Endothelial cell of umbilical vein (primary cell): ENCODE measurements at regions not wholly inside any gene's neighbourhood (a gene's known extent, or its start where the extent isn't known, plus 50 kb on each side); places are given as distances from the start of the nearest gene placed in this dataset.

Source experiments
- BruUV-seq: library from RNA; stranded (reverse); fragments of 400-500 nt; replicated peaks from 2 replicates; lab custom pipeline; 2021; lab: Mats Ljungman, UMichigan
- CTCF ChIA-PET: fragments of 300-600, 350-600 bp; sonication (Branson Sonifier 250); formaldehyde crosslinking; loops from one replicate; lab custom pipeline; 2021; ENCODE audit warnings: antibody characterized with exemption, inconsistent platforms; lab: Charles Lee
- POLR2A ChIA-PET: fragments of 300-600, 350-600 bp; sonication (Branson Sonifier 250); formaldehyde crosslinking; loops from one replicate; lab custom pipeline; 2021; ENCODE audit warnings: antibody characterized with exemption, inconsistent platforms; lab: Charles Lee
- DNase-seq: peaks from one replicate; pipeline ENCODE4 v3.0.0-alpha.2; 2011; ENCODE audit warnings: low read depth, low spot score
- FAIRE-seq: peaks from 2 replicates; lab custom pipeline; 2011; peaks lifted over from hg19 to GRCh38; lab: Jason Lieb, UNC
- H2AFZ ChIP-seq: 2 replicates; pipeline ENCODE4 v1.6.0; 2012; ENCODE audit warnings: low read depth, low read length, control low read depth, inconsistent platforms
- H3K27ac ChIP-seq: 2 replicates; pipeline ENCODE4 v1.5.1; 2011; ENCODE audit warnings: low read depth, mild to moderate bottlenecking, control low read depth, low read length, moderate library complexity; ENCODE audit not compliant: insufficient read depth
- H3K27me3 ChIP-seq, 2 experiments: 2 replicates each; pipeline versions ENCODE4 v1.6.0 to v1.6.1; 2011; ENCODE audit warnings: low read length in 2 of 2, mixed read lengths in 1 of 2; ENCODE audit not compliant: control insufficient read depth in 2 of 2, insufficient read depth in 2 of 2
- H3K36me3 ChIP-seq, 2 experiments: 2 replicates in 1 of 2; 3 replicates in 1 of 2; pipeline ENCODE4 v1.5.1; 2011; ENCODE audit warnings: low read length in 2 of 2, mild to moderate bottlenecking in 1 of 2, moderate library complexity in 1 of 2; ENCODE audit not compliant: control insufficient read depth in 2 of 2, insufficient read depth in 2 of 2; ENCODE audit errors: extremely low read depth in 1 of 2
- H3K4me1 ChIP-seq: 3 replicates; pipeline ENCODE4 v1.5.1; 2011; ENCODE audit warnings: mild to moderate bottlenecking, low read length; ENCODE audit not compliant: control insufficient read depth, insufficient read depth; ENCODE audit errors: extremely low read depth
- H3K4me2 ChIP-seq: 2 replicates; pipeline ENCODE4 v1.6.1; 2011; ENCODE audit warnings: low read length, control low read depth, mixed read lengths; ENCODE audit not compliant: insufficient read depth
- H3K4me3 ChIP-seq, 3 experiments: fragments of 200-600 bp in 1 of 3; sonication (generic), shearing (Covaris generic) in 1 of 3; replicated peaks in 1 of 3; 2 replicates each; pipeline ENCODE4 v1.5.1; 2011 to 2016; ENCODE audit warnings: control low read depth in 3 of 3, low read length in 3 of 3, mild to moderate bottlenecking in 2 of 3, inconsistent platforms in 1 of 3, low read depth in 1 of 3, moderate library complexity in 1 of 3; ENCODE audit not compliant: insufficient read depth in 1 of 3
- H3K79me2 ChIP-seq: 2 replicates; pipeline ENCODE4 v1.6.0; 2012; ENCODE audit warnings: low read length, inconsistent platforms; ENCODE audit not compliant: control insufficient read depth, insufficient read depth
- H3K9ac ChIP-seq: replicated peaks from 2 replicates; pipeline ENCODE3; 2011; ENCODE audit warnings: low read length, control low read depth; ENCODE audit not compliant: insufficient read depth; ENCODE audit errors: extremely low read depth
- H3K9me1 ChIP-seq: replicated peaks from 3 replicates; pipeline ENCODE4 v1.6.0; 2011; ENCODE audit warnings: mild to moderate bottlenecking, low read length; ENCODE audit not compliant: control insufficient read depth, insufficient read depth; ENCODE audit errors: extremely low read depth
- H3K9me3 ChIP-seq: replicated peaks from 2 replicates; pipeline ENCODE4 v1.5.1; 2012; ENCODE audit warnings: low read length, inconsistent platforms; ENCODE audit not compliant: control insufficient read depth, insufficient read depth
- H4K20me1 ChIP-seq: replicated peaks from 2 replicates; pipeline ENCODE3; 2011; ENCODE audit warnings: mild to moderate bottlenecking, low read length; ENCODE audit not compliant: control insufficient read depth, insufficient read depth; ENCODE audit errors: extremely low read depth
- CTCF ChIP-seq, 2 donors: IDR thresholded peaks; 1 replicate in 1 of 2; 2 replicates in 1 of 2; pipeline ENCODE4 v1.5.1; 2011; ENCODE audit warnings: low read length in 2 of 2, mild to moderate bottlenecking in 2 of 2, moderate library complexity in 2 of 2, control low read depth in 1 of 2, inconsistent platforms in 1 of 2, low read depth in 1 of 2; ENCODE audit not compliant: insufficient read depth in 1 of 2; ENCODE audit errors: extremely low read depth in 1 of 2
- EZH2 ChIP-seq: IDR thresholded peaks from 2 replicates; pipeline ENCODE4 v1.6.1; 2012; ENCODE audit warnings: borderline replicate concordance, low read depth, mild to moderate bottlenecking, moderate library complexity, low read length, inconsistent platforms; ENCODE audit not compliant: severe bottlenecking
- FOS ChIP-seq: IDR thresholded peaks from 2 replicates; pipeline ENCODE4 v1.6.1; 2011; ENCODE audit warnings: mild to moderate bottlenecking, low read length, moderate library complexity, borderline replicate concordance; ENCODE audit not compliant: insufficient read depth
- GATA2 ChIP-seq: IDR thresholded peaks from 2 replicates; pipeline ENCODE4 v1.7.0; 2011; ENCODE audit warnings: low read depth, mild to moderate bottlenecking, moderate library complexity, mixed read lengths, low read length; ENCODE audit not compliant: insufficient read length, insufficient read depth
- JUN ChIP-seq: IDR thresholded peaks from 2 replicates; pipeline ENCODE4 v1.6.1; 2011; ENCODE audit warnings: borderline replicate concordance, low read depth; ENCODE audit not compliant: insufficient read length, insufficient read depth
- MAX ChIP-seq: IDR thresholded peaks from 2 replicates; pipeline ENCODE4 v1.6.1; 2011; ENCODE audit not compliant: insufficient read depth, insufficient read length
- MYC ChIP-seq: IDR thresholded peaks from one replicate; pipeline ENCODE4 v1.6.1; 2011; ENCODE audit warnings: mild to moderate bottlenecking, low read depth, low read length
- POLR2A ChIP-seq: IDR thresholded peaks from 2 replicates; pipeline ENCODE4 v1.6.1; 2012; ENCODE audit warnings: low read depth, mild to moderate bottlenecking, control low read depth, low read length
- POLR2AphosphoS5 ChIP-seq: IDR thresholded peaks from 2 replicates; pipeline ENCODE4 v1.6.1; 2012; ENCODE audit warnings: low read depth, mild to moderate bottlenecking, control low read depth, low read length, moderate library complexity; ENCODE audit not compliant: insufficient read depth
- dilution Hi-C: fragments of 300-500 bp; cut with MboI; formaldehyde crosslinking; loops from one replicate; pipeline ENCODE4 v1.15.0; 2019; ENCODE audit warnings: low sequenced_read_pairs; ENCODE audit not compliant: extremely low pct_ligation_motif_present
- intact Hi-C: fragments of 100-400 bp; cut with micrococcal nuclease; formaldehyde crosslinking; loops from one replicate; pipeline ENCODE4 v1.10.0; 2022

- H3K27me3 ChIP-seq = no peaks in the 10 kb centered on the region
- no peaks in the 10 kb centered on the region for H3K9me1 ChIP-seq
- H3K27ac ChIP-seq = no peak overlapping the region
- dilution Hi-C loops (no loop called here), intact Hi-C loops (no loop called here)
- H2AFZ ChIP-seq = no peak overlapping the region
- H3K79me2 ChIP-seq = no peaks in the 10 kb centered on the region
- H3K4me2 ChIP-seq = no peak overlapping the region
- no peak for DNase-seq
- H3K4me1 ChIP-seq = no peaks in the 10 kb centered on the region
- no peak overlapping the region for H3K9ac ChIP-seq
- H3K36me3 ChIP-seq = no peaks in the 10 kb centered on the region
- ChIA-PET CTCF (no interaction called here), POLR2A (no interaction called here)
- TF ChIP-seq MAX (no peak), MYC (no peak), POLR2A (no peak), EZH2 (no peak), GATA2 (no peak), FOS (no peak)
- H3K9me3 ChIP-seq = no peaks in the 10 kb centered on the region
- FAIRE-seq = no peak
- H3K4me3 ChIP-seq = no peak overlapping the region
- no peaks in the 10 kb centered on the region for H4K20me1 ChIP-seq
- BruUV-seq = no TSS peak
Observed at GRCh38 chr20:6942266-6942665, 174.8 kb downstream of the BMP2 start.

- H4K20me1 ChIP-seq = no peaks in the 10 kb centered on the region
- intact Hi-C loops (no loop called here), dilution Hi-C loops (no loop called here)
- no peaks in the 10 kb centered on the region for H3K36me3 ChIP-seq
- DNase-seq (no peak), FAIRE-seq (no peak)
- no peak overlapping the region for H3K27ac ChIP-seq
- ChIA-PET CTCF (no interaction called here), POLR2A (no interaction called here)
- no peak overlapping the region for H2AFZ ChIP-seq
- H3K4me2 ChIP-seq = no peak overlapping the region
- TF ChIP-seq GATA2 = no peak
- no peak for TF ChIP-seq POLR2AphosphoS5
- no peak for TF ChIP-seq CTCF (IDR thresholded peaks at IDR 0.05; ENCODE audit: extremely low read depth in 1 of 2, insufficient read depth in 1 of 2, low read depth in 1 of 2, low read length in 2 of 2)
- TF ChIP-seq MYC = no peak
- TF ChIP-seq MAX = no peak
- TF ChIP-seq POLR2A = no peak
- no peak for TF ChIP-seq EZH2
- TF ChIP-seq JUN = no peak
- no peak for TF ChIP-seq FOS
- H3K4me1 ChIP-seq = no peaks in the 10 kb centered on the region
- H3K9ac ChIP-seq = no peak overlapping the region
- no peak overlapping the region for H3K4me3 ChIP-seq
- H3K9me1 ChIP-seq = no peaks in the 10 kb centered on the region
- H3K79me2 ChIP-seq = no peaks in the 10 kb centered on the region
- BruUV-seq = no TSS peak
- no peaks in the 10 kb centered on the region for H3K27me3 ChIP-seq
- no peaks in the 10 kb centered on the region for H3K9me3 ChIP-seq
Observed at GRCh38 chr20:6944292-6944691, 176.8 kb downstream of the BMP2 start.
